Liver (tissue), 3 donors: ENCODE measurements at regions not wholly inside any gene's neighbourhood (a gene's known extent, or its start where the extent isn't known, plus 50 kb on each side); places are given as distances from the start of the nearest gene placed in this dataset.
"Not testable (repeated sequence)": the region's sequence is repeated elsewhere in the genome, so short reads cannot be mapped to it uniquely, and the experiment has no call there.

Experiments used
- CTCF ChIP-seq: fragments of 150-350 bp; IDR thresholded peaks from 2 replicates; pipeline ENCODE4 v1.5.1; 2017; ENCODE audit warnings: improper control_type of control experiment, low read depth, low read length; ENCODE audit not compliant: missing input control
- RAD21 ChIP-seq, 2 donors: IDR thresholded peaks; 2 replicates each; pipeline ENCODE4 v1.6.1; 2016; ENCODE audit warnings: antibody characterized with exemption in 2 of 2, mild to moderate bottlenecking in 2 of 2
- donor health status: healthy.
- donor health status: healthy.

- not testable (repeated sequence) for TF ChIP-seq CTCF; RAD21 (IDR thresholded peaks at IDR 0.05)
Measured at GRCh38 chr2:89969190-89969589, 1277.7 kb downstream of the RPIA start.
